ENCODE measurements at regions not wholly inside any gene's neighbourhood (a gene's known extent, or its start where the extent isn't known, plus 50 kb on each side); places are given as distances from the start of the nearest gene placed in this dataset.

GRCh38 chr3:64387688-64388087 lies 162.4 kb upstream of the PRICKLE2 start:
- TF ChIP-seq CTCF (IDR thresholded peaks at IDR 0.05): no peak
- no peak for TF ChIP-seq POLR2A (IDR thresholded peaks at IDR 0.05)
- no peaks in the 10 kb centered on the region for H3K27me3 ChIP-seq
- no peak overlapping the region for H3K27ac ChIP-seq
- H3K36me3 ChIP-seq: no peaks in the 10 kb centered on the region
- H3K9me3 ChIP-seq: no peaks in the 10 kb centered on the region
- no peak for DNase-seq
- no peak overlapping the region for H3K4me3 ChIP-seq
- 70 to 77% methylated on average over 4 of the region's 4 CpGs for WGBS, 2 donors
- no peaks in the 10 kb centered on the region for H3K4me1 ChIP-seq
- intact Hi-C loops (cut with DNase I): no loop called here

GRCh38 chr3:64385277-64385676 lies 160.0 kb upstream of the PRICKLE2 start:
- Histone ChIP-seq H3K4me3 (no peak overlapping the region), H3K9me3 (no peaks in the 10 kb centered on the region), H3K27me3 (no peaks in the 10 kb centered on the region), H3K4me1 (peaks cover 0 to 11% (median 0%) of the 10 kb centered on the region in 3 donors), H3K36me3 (no peaks in the 10 kb centered on the region), H3K27ac (no peak overlapping the region)
- 82 to 88% methylated on average over 3 to 5 of the region's 5 CpGs for WGBS, 2 donors
- no peak for DNase-seq
- intact Hi-C loops (cut with DNase I): no loop called here
- TF ChIP-seq POLR2A (IDR thresholded peaks at IDR 0.05): no peak
- no peak for TF ChIP-seq CTCF (IDR thresholded peaks at IDR 0.05)

- no peak overlapping the region for H3K27ac ChIP-seq
- H3K27me3 ChIP-seq: no peaks in the 10 kb centered on the region
- DNase-seq: no peak
Observed at GRCh38 chr3:64384561-64384960, 159.3 kb upstream of the PRICKLE2 start.

GRCh38 chr3:64382153-64382552 lies 156.9 kb upstream of the PRICKLE2 start:
- no peaks in the 10 kb centered on the region for H3K27me3 ChIP-seq
- intact Hi-C loops (cut with DNase I): no loop called here
- no peak overlapping the region for H3K27ac ChIP-seq
- TF ChIP-seq POLR2A (IDR thresholded peaks at IDR 0.05) (no peak), CTCF (IDR thresholded peaks at IDR 0.05) (no peak)
- H3K4me1 ChIP-seq: peaks cover 0 to 11% (median 0%) of the 10 kb centered on the region in 3 donors
- H3K36me3 ChIP-seq: no peaks in the 10 kb centered on the region
- H3K9me3 ChIP-seq: no peaks in the 10 kb centered on the region
- no peak for DNase-seq
- 31 to 51% methylated on average over 2 of the region's 2 CpGs for WGBS, 2 donors
- no peak overlapping the region for H3K4me3 ChIP-seq

More at GRCh38 chr3:64384561-64384960, 159.3 kb upstream of the PRICKLE2 start:
- Histone ChIP-seq H3K36me3 (no peaks in the 10 kb centered on the region), H3K9me3 (no peaks in the 10 kb centered on the region), H3K4me1 (peaks cover 0 to 11% (median 0%) of the 10 kb centered on the region in 3 donors), H3K4me3 (no peak overlapping the region)
- TF ChIP-seq POLR2A (IDR thresholded peaks at IDR 0.05) (no peak), CTCF (IDR thresholded peaks at IDR 0.05) (no peak)
- 66 to 70% methylated on average over 3 of the region's 3 CpGs for WGBS, 2 donors
- intact Hi-C loops (cut with DNase I): no loop called here

GRCh38 chr3:64381367-64381766 lies 156.1 kb upstream of the PRICKLE2 start:
- intact Hi-C loops (cut with DNase I): no loop called here
- H3K27ac ChIP-seq: no peak overlapping the region
- H3K4me1 ChIP-seq: peaks cover 0 to 11% (median 0%) of the 10 kb centered on the region in 3 donors
- no peaks in the 10 kb centered on the region for H3K36me3 ChIP-seq
- no peak for TF ChIP-seq CTCF (IDR thresholded peaks at IDR 0.05)
- TF ChIP-seq POLR2A (IDR thresholded peaks at IDR 0.05): no peak
- H3K9me3 ChIP-seq: no peaks in the 10 kb centered on the region
- H3K27me3 ChIP-seq: no peaks in the 10 kb centered on the region
- WGBS, 2 donors: 49 to 61% methylated on average over 4 of the region's 4 CpGs
- DNase-seq: no peak
- H3K4me3 ChIP-seq: no peak overlapping the region
